Non-pigmented ciliary epithelial cell (primary cell): ENCODE measurements at regions not wholly inside any gene's neighbourhood (a gene's known extent, or its start where the extent isn't known, plus 50 kb on each side); places are given as distances from the start of the nearest gene placed in this dataset.

ENCODE experiments used
- DNase-seq: peaks from one replicate; pipeline ENCODE4 v3.0.0-alpha.2; 2010; ENCODE audit warnings: low read depth

DNA sequence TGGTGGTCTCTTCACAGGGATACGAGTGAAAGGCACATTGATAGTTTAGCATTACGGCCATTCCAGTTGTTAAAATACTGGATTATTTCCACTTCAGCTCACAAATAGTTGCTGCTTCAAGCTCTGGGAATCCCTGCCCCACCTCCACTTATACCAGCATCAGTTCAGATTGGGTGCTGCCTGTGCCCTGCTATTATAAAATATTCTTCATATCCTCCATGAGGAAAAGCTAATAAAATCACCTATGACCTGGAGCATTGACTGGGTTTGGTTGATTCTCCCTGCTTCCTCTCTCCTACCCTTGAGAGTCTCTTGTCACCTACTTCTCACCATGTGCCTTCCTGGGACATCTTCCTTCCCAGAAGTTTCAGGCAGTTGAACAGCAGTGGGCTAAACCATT, 529.0 kb downstream of the MCTP2 start:
- DNase-seq: no peak

DNA sequence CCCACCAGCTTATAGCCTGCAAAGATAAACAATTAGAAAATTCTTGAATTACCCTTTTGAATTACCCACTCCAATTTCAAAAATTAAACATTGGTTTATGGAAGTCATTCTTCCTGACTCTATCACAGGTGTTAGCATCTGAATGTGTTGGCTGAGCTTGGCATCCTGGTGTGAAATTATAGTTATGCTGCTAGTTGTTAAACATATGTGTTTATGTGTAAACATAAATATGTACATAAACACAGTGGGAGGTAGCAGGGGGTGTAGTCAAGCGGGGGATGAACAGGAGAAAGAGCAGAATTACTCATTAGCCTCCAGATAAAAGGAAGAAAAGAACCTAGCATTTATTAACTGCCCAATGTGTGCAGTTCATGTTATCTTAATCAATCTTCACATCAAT, 530.2 kb downstream of the MCTP2 start:
- DNase-seq: no peak

DNA sequence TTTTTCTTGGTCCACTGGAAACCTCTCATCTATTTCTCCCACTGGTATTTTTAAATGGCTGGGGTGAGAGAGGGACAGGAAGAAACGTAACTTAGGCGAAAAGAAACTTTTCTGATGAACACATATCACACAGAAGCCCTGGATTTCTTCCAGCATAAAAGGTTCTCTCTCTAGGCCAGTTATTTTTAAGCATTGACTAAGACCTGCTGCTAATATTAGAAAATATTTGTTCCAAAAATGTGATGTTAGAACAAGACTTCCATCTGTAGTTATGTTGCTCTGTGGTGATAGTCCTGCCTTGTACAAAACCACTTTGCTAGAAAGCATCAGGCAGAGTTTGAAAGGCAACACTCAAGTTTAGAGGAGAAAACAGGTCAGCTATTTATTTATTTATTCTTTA, 537.7 kb downstream of the MCTP2 start:
- DNase-seq: no peak

DNA sequence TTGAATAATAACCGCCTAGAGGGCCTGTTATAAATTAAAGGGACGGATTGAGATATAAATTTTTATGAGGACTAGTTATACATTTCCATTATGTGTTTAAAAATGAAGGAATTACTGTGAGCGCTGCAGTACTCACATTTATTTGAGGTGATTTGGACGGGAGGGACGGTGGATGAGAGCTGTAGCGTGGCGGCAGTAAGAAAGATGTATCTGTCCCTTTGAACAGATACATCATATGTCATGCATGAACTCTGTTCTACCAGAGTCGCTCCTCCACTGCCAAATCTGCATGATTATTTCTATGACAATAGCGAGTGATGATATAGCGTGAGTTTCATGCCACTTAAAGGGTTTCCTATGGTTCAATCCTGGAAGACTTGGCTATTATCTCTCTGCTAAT, 538.8 kb downstream of the MCTP2 start:
- DNase-seq: no peak

DNA sequence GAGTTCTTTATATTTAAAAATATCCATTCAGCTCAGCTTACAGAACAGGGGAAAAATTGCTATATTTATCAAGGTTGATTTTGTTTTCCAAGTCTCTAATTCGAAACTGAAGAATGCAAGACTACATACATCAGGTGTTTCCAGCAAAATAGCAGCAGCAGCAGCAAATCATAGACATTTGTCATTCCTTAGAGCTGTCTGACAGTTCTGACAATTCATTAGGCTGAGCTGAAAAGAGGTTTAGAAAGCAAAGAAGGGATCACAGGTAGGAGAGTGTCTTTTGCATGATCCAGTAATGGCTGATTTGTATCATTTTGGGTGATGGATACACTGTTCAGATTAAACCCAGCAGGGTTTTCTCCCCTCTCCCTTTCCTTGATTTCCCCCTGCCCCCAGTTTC, 545.7 kb downstream of the MCTP2 start:
- DNase-seq: no peak

DNA sequence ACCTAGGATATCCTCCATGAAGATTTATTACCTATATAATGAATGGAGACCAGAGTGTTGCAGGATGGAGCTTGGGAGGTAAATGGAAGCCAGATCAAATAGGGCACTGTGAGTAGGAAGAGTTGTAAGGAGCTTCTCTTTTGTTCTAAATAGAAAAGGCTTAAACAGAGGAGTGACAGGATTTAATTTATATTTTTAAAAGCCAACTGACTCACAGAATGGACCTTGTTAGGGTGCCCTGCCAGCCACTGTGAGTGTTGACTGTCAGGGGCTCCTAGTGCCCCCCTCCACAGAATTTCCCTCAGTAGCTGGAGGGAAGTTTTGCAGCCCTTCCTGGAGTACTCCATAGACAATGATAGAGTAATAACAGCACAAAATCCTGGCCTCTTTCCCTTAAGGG, 547.5 kb downstream of the MCTP2 start:
- DNase-seq: no peak

DNA sequence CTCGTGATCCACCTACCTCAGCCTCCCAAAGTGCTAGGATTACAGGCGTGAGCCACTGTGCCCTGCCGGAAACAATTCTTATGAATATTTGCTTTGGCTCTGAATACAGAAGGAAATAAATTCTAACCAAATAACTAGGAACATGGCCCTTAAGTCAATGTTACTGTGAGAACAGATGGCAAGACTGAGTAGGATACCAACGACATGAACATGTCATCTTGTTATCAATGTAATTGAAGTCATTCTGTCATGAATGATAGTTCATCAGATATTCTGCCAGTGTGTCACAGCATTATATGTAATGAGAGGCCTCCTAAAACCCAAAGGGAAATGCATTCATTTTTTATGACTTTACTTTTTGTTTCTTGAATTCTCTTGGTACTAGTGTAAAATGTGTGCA, 548.8 kb downstream of the MCTP2 start:
- no peak for DNase-seq

DNA sequence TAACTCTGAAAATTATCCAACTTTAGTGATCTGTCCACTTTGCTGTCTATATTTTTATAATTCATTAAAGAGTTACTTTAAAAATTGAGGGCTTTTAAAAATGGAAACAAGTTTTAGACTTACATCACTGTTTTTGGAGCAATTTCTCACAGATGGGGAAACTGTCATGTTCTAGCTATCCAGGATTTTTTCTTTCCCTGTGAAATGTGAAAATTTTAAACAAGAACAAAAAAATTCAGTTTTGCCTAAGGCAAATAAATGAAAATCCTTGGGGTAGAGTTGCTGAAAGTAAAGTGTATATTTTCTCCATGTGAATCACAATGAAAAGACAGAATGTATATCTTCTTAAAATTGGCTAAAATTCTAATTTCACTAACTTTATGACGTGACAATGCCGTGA, 553.7 kb downstream of the MCTP2 start:
- DNase-seq: no peak

DNA sequence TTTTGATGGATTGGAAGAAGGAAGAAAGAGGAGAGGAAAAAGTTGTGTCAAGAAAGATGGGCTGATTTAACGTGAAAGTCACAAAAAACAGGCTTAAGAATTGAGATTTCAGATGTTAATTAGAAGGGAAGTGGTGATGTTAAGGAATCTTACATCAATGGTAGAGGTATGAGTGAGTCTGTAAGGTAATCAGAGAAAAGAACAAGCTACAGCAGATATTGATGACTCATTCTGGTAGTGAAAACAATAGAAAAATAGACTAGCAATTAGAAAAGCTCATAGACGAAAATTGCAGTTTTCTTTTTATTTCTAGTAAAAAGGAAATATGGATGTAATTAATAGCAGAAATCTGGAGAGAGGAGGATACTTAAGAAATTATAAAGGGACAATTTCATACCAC, 559.6 kb downstream of the MCTP2 start:
- DNase-seq: no peak

DNA sequence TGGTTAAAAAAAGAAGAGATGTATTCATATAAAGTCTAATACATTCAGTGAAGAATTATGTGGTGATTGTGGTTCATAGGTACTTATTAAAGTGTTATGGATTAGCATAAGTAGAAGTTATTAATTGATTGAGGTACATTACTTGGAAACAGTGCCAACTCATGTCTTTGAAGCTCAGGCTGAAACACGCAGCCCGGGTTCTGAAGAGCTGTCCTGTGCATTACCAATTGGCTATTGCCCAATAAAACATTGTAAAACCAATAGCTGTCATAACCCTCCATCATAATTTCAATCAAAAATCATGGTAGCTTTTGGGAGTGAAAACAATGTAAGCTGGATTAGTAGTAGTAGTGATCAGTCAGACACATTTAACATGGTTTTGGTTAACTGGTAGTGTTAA, 560.1 kb downstream of the MCTP2 start:
- no peak for DNase-seq

DNA sequence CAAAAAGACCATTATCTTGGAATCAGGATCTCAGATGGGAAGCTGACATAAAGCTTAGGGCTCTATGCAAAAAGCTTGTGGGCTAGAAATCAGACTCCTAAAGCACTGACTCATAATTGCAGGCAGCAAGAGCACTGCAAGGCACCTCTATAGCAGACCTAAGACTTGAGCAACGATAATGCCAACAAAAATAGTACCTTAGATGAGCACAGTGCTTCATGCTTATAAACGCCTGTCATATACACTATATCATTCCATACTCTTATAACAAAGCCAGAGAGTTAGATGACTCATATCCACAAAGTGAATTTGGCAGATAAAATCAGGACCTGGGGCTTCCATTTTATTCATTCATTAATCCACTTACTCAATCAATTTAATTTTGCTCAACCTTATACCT, 560.8 kb downstream of the MCTP2 start:
- DNase-seq: peak; percentile 60

DNA sequence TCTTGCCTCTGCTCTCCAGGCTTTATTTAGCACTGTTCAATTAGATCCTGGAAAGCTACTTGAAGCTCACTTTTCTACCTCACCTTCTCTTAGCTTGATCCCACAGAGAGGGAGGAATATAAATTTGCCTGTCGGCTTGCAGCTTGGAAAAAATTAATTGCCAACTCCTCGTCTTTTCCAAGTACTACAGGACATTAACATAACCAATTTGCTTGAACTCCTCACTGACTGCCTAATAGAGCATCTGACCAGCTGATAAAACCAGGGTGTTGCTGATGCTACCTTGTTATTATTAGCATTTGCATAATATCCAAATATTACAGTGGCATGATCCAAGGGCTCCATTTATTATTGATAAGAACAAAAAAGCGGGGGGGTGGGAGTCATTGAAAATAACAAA, 561.8 kb downstream of the MCTP2 start:
- no peak for DNase-seq

DNA sequence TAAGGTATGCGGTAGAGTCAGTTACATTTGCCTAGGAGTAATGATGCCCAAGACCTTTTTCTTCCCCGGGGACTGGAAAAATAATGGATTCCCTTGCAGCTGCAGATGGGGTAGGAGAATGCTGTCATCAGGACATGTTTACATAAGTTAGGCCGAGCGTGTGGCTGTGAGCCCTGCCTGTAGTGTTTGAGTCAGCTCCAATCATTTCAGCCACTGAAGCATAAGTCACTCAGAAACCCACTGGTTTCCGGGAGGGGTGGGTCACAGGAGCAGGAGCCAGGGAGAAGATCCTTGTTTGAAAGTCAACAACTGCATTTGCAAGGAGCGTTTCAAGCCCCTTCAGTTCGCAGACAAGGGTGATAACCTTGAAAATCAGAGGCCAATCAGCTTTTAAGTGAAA, 562.3 kb downstream of the MCTP2 start:
- peak; percentile 55 for DNase-seq

DNA sequence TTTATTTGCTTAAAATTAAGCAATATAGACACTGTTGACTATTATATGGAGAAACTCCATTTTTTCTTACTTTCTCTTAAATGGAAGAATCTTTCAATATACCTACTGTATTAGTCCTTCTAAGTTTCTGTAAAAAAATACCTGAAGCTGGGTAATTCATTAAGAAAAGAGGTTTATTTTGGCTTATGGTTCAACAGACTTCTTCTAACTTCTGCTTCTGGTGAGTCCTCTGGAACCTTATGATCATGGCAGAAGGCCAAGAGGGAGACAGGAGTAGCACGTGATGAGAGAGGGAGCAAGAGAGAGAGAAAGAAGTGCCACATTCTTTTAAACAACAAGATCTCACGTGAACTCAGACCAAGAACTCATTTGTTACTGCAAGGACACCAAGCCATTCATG, 573.3 kb downstream of the MCTP2 start:
- DNase-seq: no peak

DNA sequence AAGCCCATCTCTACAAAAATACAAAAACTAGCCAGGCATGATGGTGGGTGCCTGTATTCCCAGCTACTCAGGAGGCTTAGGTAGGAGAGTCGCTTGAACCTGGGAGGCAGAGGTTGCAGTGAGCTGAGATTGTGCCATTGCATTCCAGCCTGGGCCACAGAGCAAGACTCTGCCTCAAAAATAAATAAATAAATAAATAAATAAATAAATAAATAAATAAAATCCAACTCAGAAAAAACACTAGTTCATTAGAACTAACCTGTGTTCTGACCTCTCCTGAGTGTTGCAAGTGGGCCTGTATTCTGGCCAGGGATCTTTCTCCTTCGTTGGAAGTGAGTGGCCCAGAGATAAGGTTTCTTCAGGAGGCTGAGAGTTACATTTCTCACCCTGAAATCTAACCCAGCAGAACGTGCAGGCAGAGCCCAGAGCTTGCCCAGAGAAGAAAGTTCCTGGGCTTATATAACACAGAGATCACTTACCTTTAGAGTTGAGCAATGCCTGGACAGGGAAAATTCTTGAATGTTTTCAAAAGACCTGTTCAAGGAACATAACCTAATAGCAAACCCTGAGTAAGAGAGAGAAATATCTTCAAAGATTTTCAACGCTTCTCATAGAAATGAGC, 583.9 kb downstream of the MCTP2 start:
- DNase-seq: no peak

DNA sequence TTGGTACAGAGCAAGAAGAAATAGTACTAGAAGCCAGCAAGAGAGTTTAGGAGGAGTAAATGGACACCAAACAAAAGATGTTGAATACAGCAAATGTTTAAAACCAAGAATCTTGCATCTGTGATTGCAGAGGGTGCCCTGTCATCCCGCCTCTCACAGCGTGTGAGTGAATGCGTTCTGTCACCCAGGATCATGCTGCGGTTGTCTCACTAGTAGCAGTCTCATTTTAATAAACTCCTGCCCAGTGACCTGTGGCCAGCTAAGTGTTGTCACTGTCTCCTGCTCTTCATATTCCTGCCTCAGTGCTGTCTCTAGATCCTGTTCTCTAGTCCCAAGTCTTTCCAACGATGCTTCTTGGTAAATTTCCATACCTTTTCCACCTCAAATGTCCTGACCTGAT, 584.6 kb downstream of the MCTP2 start:
- DNase-seq: no peak

DNA sequence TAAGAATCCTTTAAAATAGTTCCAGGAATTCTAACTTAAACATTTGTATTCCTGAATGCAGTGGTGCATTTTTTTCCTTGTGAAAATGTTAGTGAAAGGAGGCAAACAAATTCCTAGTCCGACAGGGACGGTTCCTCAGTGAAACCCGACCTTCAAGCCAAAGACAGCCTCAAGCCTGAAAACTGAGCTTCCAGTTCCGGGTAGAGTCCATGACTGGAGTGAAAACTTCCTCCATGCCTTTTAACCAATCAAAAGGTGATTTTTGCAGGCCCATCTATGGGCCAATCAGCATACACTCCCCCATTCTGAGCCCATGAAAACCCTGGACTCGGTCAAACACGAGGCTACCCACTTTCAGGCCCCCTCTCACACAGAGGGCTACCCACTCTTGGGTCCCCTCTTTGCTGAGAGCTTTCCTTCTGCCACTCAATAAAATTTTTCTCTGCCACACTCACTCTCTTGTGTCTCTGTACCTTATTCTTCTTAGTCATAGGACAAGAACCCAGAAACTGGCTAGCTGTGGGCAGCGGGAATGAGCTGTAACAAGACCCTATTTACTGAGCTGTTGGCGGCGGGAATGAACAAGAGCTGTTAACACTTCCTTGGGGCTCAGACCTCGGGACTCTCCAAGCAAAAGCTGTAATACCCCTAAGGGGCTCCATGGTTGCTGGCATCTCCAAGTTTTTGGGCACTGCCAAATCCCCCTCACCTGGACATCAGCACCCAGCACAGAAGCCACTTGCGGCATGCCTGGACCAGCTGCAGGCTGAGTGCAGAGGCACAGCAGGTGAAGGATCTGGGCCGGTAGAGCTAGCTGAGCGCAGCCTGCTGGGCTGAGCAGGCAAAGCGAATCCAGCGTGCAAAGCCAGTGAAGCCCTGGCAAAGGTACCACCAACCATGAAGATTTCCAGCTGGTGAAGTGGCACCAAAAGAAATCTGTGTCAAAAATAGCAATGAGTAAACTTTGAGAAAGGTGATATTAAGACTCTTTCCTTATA, 598.8 kb downstream of the MCTP2 start:
- no peak for DNase-seq

DNA sequence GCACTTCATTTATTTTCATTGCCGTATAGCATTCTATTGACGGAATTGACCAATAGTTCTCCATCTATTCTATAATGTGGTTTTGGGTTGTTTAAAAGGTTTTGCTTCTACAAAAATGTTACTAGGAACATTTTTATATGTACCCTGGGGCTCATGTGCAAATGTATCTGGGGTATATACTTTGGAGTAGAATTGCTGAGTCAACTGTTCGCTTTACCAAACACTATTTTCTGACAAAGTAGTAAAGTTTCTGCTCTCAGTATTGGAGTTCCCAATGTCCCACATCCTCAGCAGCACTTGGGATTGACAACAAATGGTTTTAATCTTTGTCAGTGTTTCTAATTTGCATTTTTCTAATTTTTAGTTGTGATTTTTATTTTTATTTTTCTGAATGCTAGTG, 602.6 kb downstream of the MCTP2 start:
- DNase-seq: no peak

DNA sequence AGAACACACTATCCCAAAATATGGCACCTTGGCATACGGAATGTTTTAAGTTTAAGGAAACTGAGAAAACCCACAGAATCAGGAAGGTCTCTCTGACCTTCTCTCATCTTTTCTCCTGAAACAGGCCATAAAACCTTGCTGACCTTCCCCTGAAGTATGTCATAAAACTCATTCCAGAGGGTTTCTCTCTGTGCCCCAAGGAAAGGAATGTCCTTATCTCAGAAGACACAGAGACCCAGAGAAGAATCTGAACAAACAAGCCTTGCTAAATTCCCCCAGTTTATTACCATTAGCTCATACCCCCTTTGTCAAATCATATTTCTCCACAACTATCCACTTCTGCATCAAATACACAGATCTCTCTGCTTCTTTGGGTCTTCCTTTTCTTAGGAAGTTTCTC, 603.1 kb downstream of the MCTP2 start:
- DNase-seq: no peak

DNA sequence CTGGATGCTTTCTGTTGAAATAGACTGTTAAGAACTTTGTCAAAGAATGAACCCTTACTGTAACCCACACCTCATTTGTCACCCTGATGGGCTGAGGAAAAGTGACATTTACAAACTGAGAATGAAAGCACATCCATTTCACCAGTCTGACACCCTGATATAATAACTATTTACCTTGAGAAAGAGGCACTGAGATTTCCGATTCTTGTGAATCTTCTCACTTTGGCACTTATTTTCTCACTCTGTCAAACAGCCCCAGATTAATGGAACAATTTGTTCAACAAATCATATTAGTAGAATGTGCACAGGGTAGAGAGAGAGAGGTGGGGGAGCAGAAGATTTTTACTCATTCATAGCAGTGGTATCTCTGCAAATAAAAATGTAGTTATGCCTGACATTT, 606.9 kb downstream of the MCTP2 start:
- DNase-seq: no peak

DNA sequence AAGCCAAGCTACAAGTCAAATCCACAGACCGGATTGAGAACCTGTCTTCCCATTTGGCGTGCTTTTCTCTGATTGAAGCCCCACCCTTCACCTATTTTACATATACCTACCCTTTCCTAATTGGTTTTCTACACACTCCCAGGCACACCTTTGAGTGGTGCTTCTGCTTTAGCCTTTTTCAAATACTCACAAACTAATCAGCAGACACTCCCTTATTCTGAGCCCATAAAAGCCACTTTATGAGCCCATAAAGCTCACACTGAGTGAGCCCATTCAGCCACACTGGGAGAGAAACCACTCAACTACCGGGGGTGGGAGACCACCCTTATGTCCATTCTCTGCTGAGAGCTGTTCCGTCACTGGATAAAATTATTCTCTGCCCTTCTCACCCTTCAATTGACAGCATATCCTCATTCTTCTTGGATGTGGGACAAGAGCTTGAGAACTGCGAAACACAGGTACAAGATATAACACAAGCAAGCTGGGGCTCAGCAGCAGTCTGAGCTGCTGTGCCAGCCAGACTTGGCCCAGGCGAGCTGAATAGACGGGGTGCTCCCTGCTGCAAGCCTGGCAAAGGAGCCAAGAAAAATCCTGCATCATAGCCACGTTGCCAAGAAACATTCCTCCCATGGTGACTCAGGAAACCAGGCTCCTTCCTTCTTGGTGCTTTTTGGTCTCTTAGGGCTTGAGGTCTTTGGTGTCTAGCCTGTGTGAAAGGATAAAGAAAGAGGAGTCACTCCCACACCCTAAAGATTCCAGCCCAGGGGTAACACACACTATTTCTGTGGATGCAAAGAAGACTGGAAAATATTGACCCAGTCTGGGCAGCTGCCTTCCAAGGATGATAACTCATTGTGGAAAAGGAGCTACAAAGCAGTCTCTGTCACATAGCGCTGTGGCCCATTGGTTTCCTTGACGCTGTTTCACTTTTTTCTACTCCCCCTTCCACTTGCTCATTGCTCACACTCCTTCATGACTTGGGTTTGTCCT, 609.7 kb downstream of the MCTP2 start:
- DNase-seq: no peak

DNA sequence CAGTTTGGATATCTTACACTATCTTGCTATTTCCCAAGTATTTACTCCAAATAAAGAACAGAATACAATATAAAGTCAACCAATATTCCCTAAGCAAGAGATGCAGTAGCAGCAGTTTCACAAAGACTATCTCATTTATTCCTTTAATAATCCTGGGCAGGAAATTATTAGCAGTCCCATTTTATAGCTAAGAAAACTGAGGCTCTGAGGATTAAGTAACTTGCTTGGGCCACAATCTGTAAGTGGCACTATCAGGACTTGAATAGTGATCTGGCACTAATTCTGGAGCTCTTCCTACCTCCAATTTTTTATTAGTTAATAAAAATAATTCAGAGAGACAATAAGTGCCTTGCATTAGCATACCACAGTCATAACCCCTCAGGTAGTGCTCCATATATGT, 611.7 kb downstream of the MCTP2 start:
- no peak for DNase-seq

DNA sequence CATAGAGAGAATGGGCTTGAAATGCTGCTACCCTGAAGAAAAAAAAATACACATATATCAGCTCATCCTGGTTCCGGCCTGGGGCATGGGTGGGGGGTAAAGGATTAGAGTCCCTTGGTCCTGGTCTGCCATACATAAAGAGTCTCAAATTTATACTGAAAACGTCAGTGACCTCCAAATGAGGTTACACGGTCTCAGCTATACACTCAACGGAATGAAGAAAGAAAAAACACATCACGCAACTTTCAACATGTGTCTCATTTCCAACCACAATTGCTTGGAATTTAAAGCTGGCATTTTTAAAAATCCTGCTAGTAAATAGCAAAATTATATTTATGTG, 612.8 kb downstream of the MCTP2 start:
- no peak for DNase-seq
